ENCODE measurements at regions not wholly inside any gene's neighbourhood (a gene's known extent, or its start where the extent isn't known, plus 50 kb on each side); places are given as distances from the start of the nearest gene placed in this dataset.

DNA sequence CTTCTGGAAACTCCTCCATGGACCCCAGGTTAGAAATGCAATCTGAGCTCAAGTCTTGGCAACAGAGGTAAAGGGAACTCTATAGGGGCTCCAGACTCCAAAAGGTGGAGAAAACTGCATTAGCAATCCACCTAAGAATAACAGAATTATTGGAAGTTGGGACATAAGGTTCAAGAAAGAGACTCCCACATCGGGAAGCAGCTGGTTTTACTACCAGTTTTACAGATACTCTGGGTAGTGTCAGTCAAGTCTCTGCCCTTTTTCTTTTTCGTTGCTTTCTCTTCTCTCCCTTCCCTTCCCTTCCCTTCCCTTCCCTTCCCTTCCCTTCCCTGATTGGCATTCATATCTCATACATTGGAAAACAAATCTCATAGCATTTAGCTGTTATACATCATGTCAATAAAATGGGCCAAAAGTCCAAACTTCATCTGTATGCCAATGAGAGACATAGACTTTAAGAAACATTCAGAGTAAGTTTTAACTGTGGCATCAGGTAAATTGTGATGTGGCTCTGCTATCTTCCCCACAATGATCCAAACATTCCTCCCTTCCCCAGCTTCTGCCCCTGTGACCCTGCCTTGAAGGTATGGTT, 166.7 kb downstream of the KCNE4 start:
- no peak for DNase-seq (ENCODE audit: low read depth, low spot score)
- TF ChIP-seq, protein P1, sequence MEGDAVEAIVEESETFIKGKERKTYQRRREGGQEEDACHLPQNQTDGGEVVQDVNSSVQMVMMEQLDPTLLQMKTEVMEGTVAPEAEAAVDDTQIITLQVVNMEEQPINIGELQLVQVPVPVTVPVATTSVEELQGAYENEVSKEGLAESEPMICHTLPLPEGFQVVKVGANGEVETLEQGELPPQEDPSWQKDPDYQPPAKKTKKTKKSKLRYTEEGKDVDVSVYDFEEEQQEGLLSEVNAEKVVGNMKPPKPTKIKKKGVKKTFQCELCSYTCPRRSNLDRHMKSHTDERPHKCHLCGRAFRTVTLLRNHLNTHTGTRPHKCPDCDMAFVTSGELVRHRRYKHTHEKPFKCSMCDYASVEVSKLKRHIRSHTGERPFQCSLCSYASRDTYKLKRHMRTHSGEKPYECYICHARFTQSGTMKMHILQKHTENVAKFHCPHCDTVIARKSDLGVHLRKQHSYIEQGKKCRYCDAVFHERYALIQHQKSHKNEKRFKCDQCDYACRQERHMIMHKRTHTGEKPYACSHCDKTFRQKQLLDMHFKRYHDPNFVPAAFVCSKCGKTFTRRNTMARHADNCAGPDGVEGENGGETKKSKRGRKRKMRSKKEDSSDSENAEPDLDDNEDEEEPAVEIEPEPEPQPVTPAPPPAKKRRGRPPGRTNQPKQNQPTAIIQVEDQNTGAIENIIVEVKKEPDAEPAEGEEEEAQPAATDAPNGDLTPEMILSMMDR (IDR thresholded peaks at IDR 0.05; ENCODE audit: low read depth, low read length), result no peak
- no peaks in the 10 kb centered on the region for H3K9me3 ChIP-seq (ENCODE audit: control insufficient read depth, insufficient read depth, low read length)
- no peaks in the 10 kb centered on the region for H3K27me3 ChIP-seq (ENCODE audit: control insufficient read depth, insufficient read depth, low read length)
- H3K4me3 ChIP-seq (ENCODE audit: low read depth, low read length), result no peak overlapping the region
- no peak overlapping the region for H3K27ac ChIP-seq (ENCODE audit: low read depth, low read length)
- ChIA-PET POLR2A (no interaction called here), CTCF (interaction anchor here (0.9 kb wide), 1 partner anchor 15 kb away, joined by 3 read pairs; no protein-coding TSS in a partner anchor)

DNA sequence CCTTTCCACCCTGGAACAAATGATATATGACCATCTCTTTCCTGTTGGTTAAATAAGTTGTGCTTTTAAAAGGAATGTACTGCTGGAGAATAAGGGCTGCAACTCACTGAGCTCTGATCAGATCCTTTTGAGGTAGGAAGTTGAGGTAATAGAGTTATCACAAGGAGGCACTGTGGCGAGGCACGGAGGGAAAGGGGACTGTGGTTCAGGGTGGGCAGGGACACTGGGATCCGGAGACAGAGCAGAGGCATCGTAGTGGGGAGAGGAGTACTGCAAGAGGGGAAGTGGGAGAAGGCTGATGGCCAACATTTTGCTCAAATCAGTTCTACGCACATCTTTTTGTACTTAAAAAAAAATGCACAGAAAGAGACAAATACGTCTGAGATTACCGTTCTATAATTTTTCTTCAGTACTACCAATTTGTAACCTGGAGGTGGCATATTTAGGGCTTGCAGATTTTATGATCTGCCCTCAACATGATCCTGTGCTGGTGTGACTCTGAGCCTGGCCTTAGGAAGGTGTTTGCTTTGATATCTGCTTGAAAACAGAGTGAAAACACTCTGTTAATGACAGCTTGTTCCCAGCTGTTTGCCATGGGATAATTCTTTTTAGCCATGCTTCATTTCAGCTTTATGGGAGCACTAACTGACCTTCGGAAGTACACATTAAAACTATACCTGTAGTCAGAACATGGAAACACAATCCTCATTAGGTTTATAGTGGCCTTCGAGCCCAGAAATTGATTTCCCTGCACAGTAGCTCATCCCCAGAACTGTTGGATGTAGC, 168.1 kb downstream of the KCNE4 start:
- H3K9me3 ChIP-seq (ENCODE audit: control insufficient read depth, insufficient read depth, low read length), result no peaks in the 10 kb centered on the region
- ChIA-PET CTCF (no interaction called here), POLR2A (no interaction called here)
- TF ChIP-seq, protein P1 (IDR thresholded peaks at IDR 0.05; ENCODE audit: low read depth, low read length), result no peak
- no peak for DNase-seq (ENCODE audit: low read depth, low spot score)
- no peak overlapping the region for H3K4me3 ChIP-seq (ENCODE audit: low read depth, low read length)
- no peak overlapping the region for H3K27ac ChIP-seq (ENCODE audit: low read depth, low read length)
- H3K27me3 ChIP-seq (ENCODE audit: control insufficient read depth, insufficient read depth, low read length), result no peaks in the 10 kb centered on the region

DNA sequence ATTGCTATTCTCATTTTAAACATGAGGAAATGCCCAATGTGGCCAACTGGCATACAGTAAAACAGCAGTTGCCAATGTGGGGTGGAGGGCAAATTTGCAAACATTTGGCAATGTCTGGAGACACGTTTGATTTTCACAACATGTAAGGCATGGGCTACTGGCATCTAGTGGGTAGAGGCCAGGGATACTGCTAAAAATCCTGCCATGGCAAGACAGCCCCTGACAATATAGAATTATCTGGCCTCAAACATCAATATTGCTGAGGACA, 168.6 kb downstream of the KCNE4 start:
- Histone ChIP-seq H3K27me3 (ENCODE audit: control insufficient read depth, insufficient read depth, low read length) (no peaks in the 10 kb centered on the region), H3K9me3 (ENCODE audit: control insufficient read depth, insufficient read depth, low read length) (no peaks in the 10 kb centered on the region), H3K4me3 (ENCODE audit: low read depth, low read length) (no peak overlapping the region), H3K27ac (ENCODE audit: low read depth, low read length) (no peak overlapping the region)
- TF ChIP-seq, protein P1 (IDR thresholded peaks at IDR 0.05; ENCODE audit: low read depth, low read length), result no peak
- no peak for DNase-seq (ENCODE audit: low read depth, low spot score)
- ChIA-PET CTCF (no interaction called here), POLR2A (no interaction called here)

DNA sequence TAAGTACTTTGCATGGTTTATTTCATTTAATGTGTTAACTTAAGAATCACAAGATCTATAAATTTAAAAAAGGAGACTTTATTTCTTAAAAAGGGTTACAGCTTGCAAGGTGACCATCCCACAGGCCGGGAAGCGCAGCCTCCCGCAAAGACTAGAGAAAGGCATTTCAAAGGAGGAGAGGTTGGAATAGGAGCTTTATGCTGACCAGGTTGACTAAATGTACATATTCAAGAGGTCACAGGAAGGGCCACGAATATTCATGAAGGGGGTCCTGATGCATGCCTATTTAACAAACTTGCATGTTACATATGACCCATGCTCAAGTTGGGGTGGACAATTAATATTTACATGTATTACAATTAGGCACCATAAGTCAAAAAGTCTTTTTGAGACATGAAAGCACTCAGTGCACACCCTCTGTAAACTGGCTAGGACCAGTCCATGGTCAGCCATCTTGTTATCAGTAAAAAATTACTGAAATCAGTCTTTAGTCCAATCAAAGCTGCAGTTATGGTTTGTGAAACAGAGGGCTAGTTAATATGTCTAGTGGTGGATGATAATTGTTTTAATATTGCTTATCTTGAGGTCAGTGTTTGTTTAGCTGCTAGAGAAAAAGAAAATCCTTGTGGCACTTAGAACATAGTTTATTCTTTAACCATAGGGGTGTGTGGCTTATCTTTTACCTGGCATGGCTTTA, 169.3 kb downstream of the KCNE4 start:
- no peak overlapping the region for H3K4me3 ChIP-seq (ENCODE audit: low read depth, low read length)
- POLR2A ChIA-PET, result no interaction called here
- H3K9me3 ChIP-seq (ENCODE audit: control insufficient read depth, insufficient read depth, low read length), result no peaks in the 10 kb centered on the region
- no peak for DNase-seq (ENCODE audit: low read depth, low spot score)
- no peak overlapping the region for H3K27ac ChIP-seq (ENCODE audit: low read depth, low read length)
- CTCF ChIA-PET, result no interaction called here
- no peaks in the 10 kb centered on the region for H3K27me3 ChIP-seq (ENCODE audit: control insufficient read depth, insufficient read depth, low read length)
- TF ChIP-seq, protein P1 (IDR thresholded peaks at IDR 0.05; ENCODE audit: low read depth, low read length), result no peak

DNA sequence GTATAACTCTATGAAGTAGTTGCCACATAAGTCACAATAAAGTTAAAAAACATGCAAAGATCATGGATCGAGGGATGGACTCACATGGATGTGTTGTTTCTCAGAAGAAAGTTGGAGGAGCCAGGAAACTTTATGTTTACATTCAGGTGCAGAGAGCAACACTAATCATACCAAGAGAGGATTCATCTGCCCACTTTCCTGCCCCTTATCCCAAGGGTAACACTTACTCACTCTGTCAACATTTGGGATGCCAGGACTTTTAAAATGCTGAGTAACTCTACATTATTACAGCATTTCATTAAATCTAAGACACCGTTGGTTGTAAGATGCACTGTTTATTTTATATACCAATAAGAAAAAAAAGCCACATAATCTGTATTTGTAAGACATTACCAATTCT, 170.4 kb downstream of the KCNE4 start:
- ChIA-PET CTCF (interaction anchor here (0.7 kb wide), 1 partner anchor 25 kb away, joined by 3 read pairs; no protein-coding TSS in a partner anchor), POLR2A (no interaction called here)
- Histone ChIP-seq H3K27me3 (ENCODE audit: control insufficient read depth, insufficient read depth, low read length) (no peaks in the 10 kb centered on the region), H3K27ac (ENCODE audit: low read depth, low read length) (no peak overlapping the region), H3K9me3 (ENCODE audit: control insufficient read depth, insufficient read depth, low read length) (no peaks in the 10 kb centered on the region), H3K4me3 (ENCODE audit: low read depth, low read length) (no peak overlapping the region)
- DNase-seq (ENCODE audit: low read depth, low spot score), result no peak
- TF ChIP-seq, protein P1 (IDR thresholded peaks at IDR 0.05; ENCODE audit: low read depth, low read length), result no peak

Measured in AG04450 (cell line).